ENCODE measurements at regions not wholly inside any gene's neighbourhood (a gene's known extent, or its start where the extent isn't known, plus 50 kb on each side); places are given as distances from the start of the nearest gene placed in this dataset.

DNA sequence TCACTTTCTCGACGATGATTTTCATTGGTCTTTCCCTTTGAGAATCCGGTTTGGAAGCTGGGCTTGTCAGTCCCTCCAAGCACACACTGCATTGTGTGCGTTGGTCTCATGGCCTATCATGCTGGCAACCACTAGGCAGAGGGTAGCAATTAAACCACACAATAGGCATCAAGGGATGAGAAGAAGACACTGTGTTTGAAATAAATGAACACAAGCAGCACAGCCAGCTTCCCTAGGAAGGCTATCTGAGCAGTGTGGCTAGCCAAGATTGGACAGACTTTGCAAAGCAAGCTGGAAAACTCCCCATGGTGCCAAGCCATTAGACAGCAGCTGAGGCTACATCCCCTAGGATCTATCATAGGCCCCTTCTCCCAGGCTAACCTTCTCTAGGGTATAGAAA is 288.7 kb downstream of the NUF2 start:
- no peak for TF ChIP-seq CTCF (IDR thresholded peaks at IDR 0.05)
- TF ChIP-seq POLR2A (IDR thresholded peaks at IDR 0.05), result no peak

Measured in right lobe of liver (tissue), 4 donors.